ENCODE measurements at regions not wholly inside any gene's neighbourhood (a gene's known extent, or its start where the extent isn't known, plus 50 kb on each side); places are given as distances from the start of the nearest gene placed in this dataset.

DNA sequence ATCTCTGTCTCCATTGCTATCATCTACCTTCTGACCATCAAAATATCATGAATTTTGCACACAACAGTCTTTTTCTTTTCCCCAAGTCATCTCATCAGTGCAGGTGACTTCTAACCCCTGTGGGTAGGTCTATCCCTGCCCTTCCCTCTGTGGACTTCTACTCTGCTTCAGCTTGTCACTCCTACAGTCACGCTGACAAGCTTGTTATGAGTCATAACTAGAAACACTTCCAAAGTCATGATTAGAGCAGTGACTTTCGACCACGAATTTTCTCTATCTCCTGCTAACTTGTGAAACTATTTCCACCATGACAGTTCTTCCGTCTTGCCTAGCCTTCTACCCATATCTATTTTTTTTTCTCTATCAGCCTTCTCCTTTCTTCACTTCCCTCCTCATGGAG is 343.7 kb upstream of the ARGLU1 start:
- no peaks in the 10 kb centered on the region for H3K4me1 ChIP-seq
- WGBS: 82% methylated on average over 4 of the region's 4 CpGs
- no peak overlapping the region for H3K4me3 ChIP-seq
- no peak for DNase-seq (ENCODE audit: extremely low spot score)
- H3K27ac ChIP-seq (replicated peaks in 1 of 4): no peak overlapping the region
- no peaks in the 10 kb centered on the region for H3K36me3 ChIP-seq
- intact Hi-C loops (cut with DNase I): loop anchor here (10.0 kb wide), 1 partner anchor 347 kb away; the partner anchor contains the start of gene ARGLU1
- peaks cover 0 to 1% (median 0%) of the 10 kb centered on the region in 4 donors for H3K27me3 ChIP-seq
- H3K9me3 ChIP-seq: no peaks in the 10 kb centered on the region
- TF ChIP-seq POLR2A (IDR thresholded peaks at IDR 0.05; ENCODE audit: low read depth) (no peak), POLR2AphosphoS5 (IDR thresholded peaks at IDR 0.05) (no peak), EP300 (IDR thresholded peaks at IDR 0.05) (no peak)
- TF ChIP-seq, protein P1, sequence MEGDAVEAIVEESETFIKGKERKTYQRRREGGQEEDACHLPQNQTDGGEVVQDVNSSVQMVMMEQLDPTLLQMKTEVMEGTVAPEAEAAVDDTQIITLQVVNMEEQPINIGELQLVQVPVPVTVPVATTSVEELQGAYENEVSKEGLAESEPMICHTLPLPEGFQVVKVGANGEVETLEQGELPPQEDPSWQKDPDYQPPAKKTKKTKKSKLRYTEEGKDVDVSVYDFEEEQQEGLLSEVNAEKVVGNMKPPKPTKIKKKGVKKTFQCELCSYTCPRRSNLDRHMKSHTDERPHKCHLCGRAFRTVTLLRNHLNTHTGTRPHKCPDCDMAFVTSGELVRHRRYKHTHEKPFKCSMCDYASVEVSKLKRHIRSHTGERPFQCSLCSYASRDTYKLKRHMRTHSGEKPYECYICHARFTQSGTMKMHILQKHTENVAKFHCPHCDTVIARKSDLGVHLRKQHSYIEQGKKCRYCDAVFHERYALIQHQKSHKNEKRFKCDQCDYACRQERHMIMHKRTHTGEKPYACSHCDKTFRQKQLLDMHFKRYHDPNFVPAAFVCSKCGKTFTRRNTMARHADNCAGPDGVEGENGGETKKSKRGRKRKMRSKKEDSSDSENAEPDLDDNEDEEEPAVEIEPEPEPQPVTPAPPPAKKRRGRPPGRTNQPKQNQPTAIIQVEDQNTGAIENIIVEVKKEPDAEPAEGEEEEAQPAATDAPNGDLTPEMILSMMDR (IDR thresholded peaks at IDR 0.05): no peak

DNA sequence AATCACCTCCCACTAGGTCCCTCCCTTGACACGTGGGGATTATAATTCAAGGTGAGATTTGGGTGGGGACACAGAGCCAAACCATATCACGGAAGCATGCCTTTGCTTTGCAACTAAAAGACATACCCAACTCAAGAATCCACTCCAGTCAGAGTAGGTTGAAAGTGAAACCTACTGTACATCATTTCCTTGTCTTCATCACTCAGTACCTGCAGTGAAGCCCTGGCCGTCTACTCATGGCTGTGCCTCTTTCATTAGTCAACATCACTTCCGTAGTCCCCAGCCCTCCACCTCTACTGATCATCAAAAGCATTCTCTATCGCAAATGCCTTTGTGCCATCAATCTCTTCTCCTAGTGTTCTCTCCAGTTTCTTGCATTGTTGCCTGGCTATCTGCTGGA is 343.1 kb upstream of the ARGLU1 start:
- Histone ChIP-seq H3K4me1 (peaks cover 0 to 3% (median 0%) of the 10 kb centered on the region in 4 donors), H3K4me3 (no peak overlapping the region), H3K36me3 (no peaks in the 10 kb centered on the region), H3K27me3 (peaks cover 0 to 3% (median 0%) of the 10 kb centered on the region in 4 donors), H3K9me3 (no peaks in the 10 kb centered on the region), H3K27ac (replicated peaks in 1 of 4) (no peak overlapping the region)
- intact Hi-C loops (cut with DNase I): loop anchor here (10.0 kb wide), 1 partner anchor 346 kb away; the partner anchor contains the start of gene ARGLU1
- no peak for DNase-seq (ENCODE audit: extremely low spot score)
- TF ChIP-seq, protein P1 (IDR thresholded peaks at IDR 0.05): no peak
- TF ChIP-seq POLR2A (IDR thresholded peaks at IDR 0.05; ENCODE audit: low read depth) (no peak), EP300 (IDR thresholded peaks at IDR 0.05) (no peak), POLR2AphosphoS5 (IDR thresholded peaks at IDR 0.05) (no peak)
- 73% methylated on average over 5 of the region's 5 CpGs for WGBS

- no peaks in the 10 kb centered on the region for H3K36me3 ChIP-seq
- H3K4me3 ChIP-seq: no peak overlapping the region
- peaks cover 0 to 3% (median 0%) of the 10 kb centered on the region in 4 donors for H3K4me1 ChIP-seq
- peaks cover 0 to 3% (median 0%) of the 10 kb centered on the region in 4 donors for H3K27me3 ChIP-seq
- intact Hi-C loops (cut with DNase I): no loop called here
- H3K9me3 ChIP-seq: no peaks in the 10 kb centered on the region
- H3K27ac ChIP-seq (replicated peaks in 1 of 4): no peak overlapping the region
- TF ChIP-seq, protein P1 (IDR thresholded peaks at IDR 0.05): no peak
- no peak for TF ChIP-seq POLR2A (IDR thresholded peaks at IDR 0.05; ENCODE audit: low read depth)
- WGBS: 95% methylated on average over 12 of the region's 13 CpGs
- DNase-seq (ENCODE audit: extremely low spot score): no peak
These were observed 338.6 kb upstream of the ARGLU1 start for GRCh38 chr13:106906426-106906996.

GRCh38 chr13:106905380-106906162 is 337.6 kb upstream of the ARGLU1 start:
- intact Hi-C loops (cut with DNase I): no loop called here
- Histone ChIP-seq H3K9me3 (no peaks in the 10 kb centered on the region), H3K27me3 (peaks cover 0 to 3% (median 0%) of the 10 kb centered on the region in 4 donors), H3K36me3 (no peaks in the 10 kb centered on the region), H3K4me1 (peaks cover 0 to 3% (median 0%) of the 10 kb centered on the region in 4 donors), H3K27ac (replicated peaks in 1 of 4) (no peak overlapping the region), H3K4me3 (no peak overlapping the region)
- TF ChIP-seq POLR2A (IDR thresholded peaks at IDR 0.05; ENCODE audit: low read depth) (no peak), EP300 (IDR thresholded peaks at IDR 0.05) (no peak), POLR2AphosphoS5 (IDR thresholded peaks at IDR 0.05) (no peak)
- TF ChIP-seq, protein P1 (IDR thresholded peaks at IDR 0.05): no peak
- no peak for DNase-seq (ENCODE audit: extremely low spot score)
- WGBS: 83% methylated on average over 14 of the region's 14 CpGs
